MM.1S (cell line): ENCODE measurements at regions not wholly inside any gene's neighbourhood (a gene's known extent, or its start where the extent isn't known, plus 50 kb on each side); places are given as distances from the start of the nearest gene placed in this dataset.

Source experiments
- DNase-seq: peaks from one replicate; pipeline ENCODE4 v3.0.0-alpha.2; 2015
- H2AFZ ChIP-seq: fragments of 300-600 bp; sonication (generic); 2 replicates; pipeline ENCODE4 v1.6.0; 2016; ENCODE audit warnings: antibody characterized with exemption, low read length
- H3F3A ChIP-seq: fragments of 300-600 bp; sonication (generic); 2 replicates; pipeline ENCODE4 v1.6.1; 2016; ENCODE audit warnings: mild to moderate bottlenecking, antibody characterized with exemption, low read length, moderate library complexity, mixed read lengths; ENCODE audit not compliant: insufficient read depth
- H3K27ac ChIP-seq: fragments of 300-600 bp; sonication (generic); 2 replicates; pipeline ENCODE4 v1.5.1; 2016; ENCODE audit warnings: mild to moderate bottlenecking, low read length
- H3K27me3 ChIP-seq: fragments of 300-600 bp; sonication (generic); replicated peaks from 2 replicates; pipeline ENCODE4 v1.6.0; 2016; ENCODE audit warnings: low read length; ENCODE audit not compliant: insufficient read depth
- H3K36me3 ChIP-seq: fragments of 300-600 bp; sonication (generic); replicated peaks from 2 replicates; pipeline ENCODE4 v1.6.1; 2016; ENCODE audit warnings: mild to moderate bottlenecking, low read length, mixed read lengths; ENCODE audit not compliant: insufficient read depth
- H3K4me1 ChIP-seq: fragments of 300-600 bp; sonication (generic); 2 replicates; pipeline ENCODE4 v1.6.1; 2016; ENCODE audit warnings: low read length, mixed read lengths
- H3K4me2 ChIP-seq: fragments of 300-600 bp; sonication (generic); 2 replicates; pipeline ENCODE4 v1.6.0; 2016; ENCODE audit warnings: low read depth, low read length
- H3K4me3 ChIP-seq: fragments of 300-600 bp; sonication (generic); 2 replicates; pipeline ENCODE4 v1.5.1; 2016; ENCODE audit warnings: low read length, mixed read lengths
- H3K79me2 ChIP-seq: fragments of 300-600 bp; sonication (generic); 2 replicates; pipeline ENCODE4 v1.6.1; 2016; ENCODE audit warnings: mixed run types, low read length, mixed read lengths
- H3K9ac ChIP-seq: fragments of 300-600 bp; sonication (generic); 2 replicates; pipeline ENCODE4 v1.6.1; 2016; ENCODE audit warnings: low read length, mixed read lengths
- H3K9me2 ChIP-seq: fragments of 300-600 bp; sonication (generic); replicated peaks from 2 replicates; pipeline ENCODE4 v1.6.1; 2016; ENCODE audit warnings: mild to moderate bottlenecking, low read length, mixed read lengths; ENCODE audit not compliant: insufficient read depth
- H3K9me3 ChIP-seq: fragments of 300-600 bp; sonication (generic); replicated peaks from 2 replicates; pipeline ENCODE4 v1.6.1; 2016; ENCODE audit warnings: mild to moderate bottlenecking, low read length, mixed read lengths; ENCODE audit not compliant: insufficient read depth
- H4K20me1 ChIP-seq: fragments of 300-600 bp; sonication (generic); 2 replicates; pipeline ENCODE4 v1.6.1; 2016; ENCODE audit warnings: mild to moderate bottlenecking, low read length, moderate library complexity, mixed read lengths; ENCODE audit not compliant: insufficient read depth
- CTCF ChIP-seq: fragments of 300-600 bp; sonication (generic); IDR thresholded peaks from 2 replicates; pipeline ENCODE4 v1.5.1; 2016; ENCODE audit warnings: antibody characterized with exemption, low read length, mixed read lengths
- EZH2 ChIP-seq: fragments of 300-600 bp; sonication (generic); optimal IDR thresholded peaks from 2 replicates; pipeline ENCODE3; 2017; ENCODE audit warnings: low read depth, mild to moderate bottlenecking, antibody characterized with exemption, low read length, mixed read lengths
- EZH2phosphoT487 ChIP-seq: fragments of 300-600 bp; sonication (generic); IDR thresholded peaks from 2 replicates; pipeline ENCODE4 v1.6.1; 2018; ENCODE audit warnings: antibody characterized with exemption, low read length

DNA sequence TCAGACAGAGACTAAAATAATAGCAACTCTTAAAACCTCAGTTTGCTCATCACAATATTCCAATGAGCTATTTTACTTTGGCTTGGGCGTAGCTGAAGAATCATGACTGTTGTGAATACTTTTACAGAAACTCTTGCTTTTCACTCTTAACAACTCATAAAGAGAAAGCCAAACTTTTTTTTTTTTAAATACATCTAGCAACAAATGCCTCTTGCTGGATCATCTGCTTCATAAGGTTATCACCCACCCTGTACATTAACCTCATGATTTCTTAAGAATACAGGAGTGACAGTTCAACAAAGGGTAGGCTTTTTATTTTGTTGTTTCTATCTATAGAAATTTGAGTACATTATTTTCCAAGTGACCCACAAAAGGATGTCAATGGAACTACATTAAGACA is 307.4 kb upstream of the DDHD1 start:
- no peaks in the 10 kb centered on the region for H3K9me2 ChIP-seq
- H3K79me2 ChIP-seq = no peaks in the 10 kb centered on the region
- no peak for TF ChIP-seq EZH2phosphoT487
- TF ChIP-seq EZH2 = no peak
- TF ChIP-seq CTCF = no peak

GRCh38 chr14:53458368-53458814 is 305.3 kb upstream of the DDHD1 start:
- no peak for DNase-seq
- Histone ChIP-seq H3K4me3 (no peak overlapping the region), H3K36me3 (no peaks in the 10 kb centered on the region), H3K27me3 (no peaks in the 10 kb centered on the region), H3F3A (no peaks in the 10 kb centered on the region), H3K4me1 (no peaks in the 10 kb centered on the region), H3K9me2 (no peaks in the 10 kb centered on the region), H3K9ac (no peak overlapping the region), H3K79me2 (no peaks in the 10 kb centered on the region), H4K20me1 (no peaks in the 10 kb centered on the region), H3K4me2 (no peak overlapping the region), H2AFZ (no peak overlapping the region), H3K9me3 (no peaks in the 10 kb centered on the region), H3K27ac (no peak overlapping the region)
- TF ChIP-seq EZH2phosphoT487 (no peak), CTCF (no peak), EZH2 (no peak)

More for the DNA sequence above, 307.4 kb upstream of the DDHD1 start:
- no peaks in the 10 kb centered on the region for H3K36me3 ChIP-seq
- H3K27me3 ChIP-seq = no peaks in the 10 kb centered on the region
- no peaks in the 10 kb centered on the region for H3K4me1 ChIP-seq
- no peak overlapping the region for H3K9ac ChIP-seq
- no peak for DNase-seq
- H3K4me3 ChIP-seq = no peak overlapping the region
- no peaks in the 10 kb centered on the region for H3F3A ChIP-seq
- no peak overlapping the region for H3K27ac ChIP-seq
- no peaks in the 10 kb centered on the region for H4K20me1 ChIP-seq
- no peak overlapping the region for H3K4me2 ChIP-seq
- no peak overlapping the region for H2AFZ ChIP-seq
- H3K9me3 ChIP-seq = no peaks in the 10 kb centered on the region

DNA sequence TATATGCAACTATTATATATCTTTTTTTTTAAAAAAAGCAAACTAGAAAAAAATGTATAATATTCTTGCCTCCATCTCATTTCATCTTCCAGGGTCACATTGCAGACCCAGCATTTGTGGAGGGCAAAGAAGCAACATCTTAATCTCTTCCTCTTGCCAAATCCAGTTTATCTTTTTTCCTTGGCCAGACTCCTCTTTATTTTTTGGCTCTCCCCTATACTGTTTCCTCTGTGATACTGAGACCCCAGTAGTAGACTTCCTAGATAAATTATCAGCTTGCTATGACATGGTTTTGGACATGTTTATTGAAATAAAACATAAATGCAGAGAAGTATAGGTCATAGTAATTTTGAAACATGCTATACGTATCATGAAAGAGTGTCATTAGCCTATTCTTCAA is 303.8 kb upstream of the DDHD1 start:
- H3F3A ChIP-seq = no peaks in the 10 kb centered on the region
- H3K27ac ChIP-seq = no peak overlapping the region
- no peak for DNase-seq
- no peaks in the 10 kb centered on the region for H3K79me2 ChIP-seq
- H4K20me1 ChIP-seq = no peaks in the 10 kb centered on the region
- H3K36me3 ChIP-seq = no peaks in the 10 kb centered on the region
- no peaks in the 10 kb centered on the region for H3K27me3 ChIP-seq
- no peak for TF ChIP-seq EZH2
- no peak for TF ChIP-seq CTCF
- no peak for TF ChIP-seq EZH2phosphoT487
- H2AFZ ChIP-seq = no peak overlapping the region
- no peak overlapping the region for H3K4me2 ChIP-seq
- H3K9ac ChIP-seq = no peak overlapping the region
- no peak overlapping the region for H3K4me3 ChIP-seq
- H3K9me3 ChIP-seq = no peaks in the 10 kb centered on the region
- no peaks in the 10 kb centered on the region for H3K4me1 ChIP-seq
- H3K9me2 ChIP-seq = no peaks in the 10 kb centered on the region
